GM20000 (cell line): ENCODE measurements at regions not wholly inside any gene's neighbourhood (a gene's known extent, or its start where the extent isn't known, plus 50 kb on each side); places are given as distances from the start of the nearest gene placed in this dataset.

ENCODE experiments used
- DNase-seq: peaks from one replicate; pipeline ENCODE4 v3.0.0; 2012; ENCODE audit warnings: low spot score
- TF ChIP-seq, protein P1 (sequence below): IDR thresholded peaks from 2 replicates; pipeline ENCODE4 v1.5.1; 2012; ENCODE audit warnings: mild to moderate bottlenecking, control low read depth; ENCODE audit errors: extremely low read depth, missing control alignments

DNA sequence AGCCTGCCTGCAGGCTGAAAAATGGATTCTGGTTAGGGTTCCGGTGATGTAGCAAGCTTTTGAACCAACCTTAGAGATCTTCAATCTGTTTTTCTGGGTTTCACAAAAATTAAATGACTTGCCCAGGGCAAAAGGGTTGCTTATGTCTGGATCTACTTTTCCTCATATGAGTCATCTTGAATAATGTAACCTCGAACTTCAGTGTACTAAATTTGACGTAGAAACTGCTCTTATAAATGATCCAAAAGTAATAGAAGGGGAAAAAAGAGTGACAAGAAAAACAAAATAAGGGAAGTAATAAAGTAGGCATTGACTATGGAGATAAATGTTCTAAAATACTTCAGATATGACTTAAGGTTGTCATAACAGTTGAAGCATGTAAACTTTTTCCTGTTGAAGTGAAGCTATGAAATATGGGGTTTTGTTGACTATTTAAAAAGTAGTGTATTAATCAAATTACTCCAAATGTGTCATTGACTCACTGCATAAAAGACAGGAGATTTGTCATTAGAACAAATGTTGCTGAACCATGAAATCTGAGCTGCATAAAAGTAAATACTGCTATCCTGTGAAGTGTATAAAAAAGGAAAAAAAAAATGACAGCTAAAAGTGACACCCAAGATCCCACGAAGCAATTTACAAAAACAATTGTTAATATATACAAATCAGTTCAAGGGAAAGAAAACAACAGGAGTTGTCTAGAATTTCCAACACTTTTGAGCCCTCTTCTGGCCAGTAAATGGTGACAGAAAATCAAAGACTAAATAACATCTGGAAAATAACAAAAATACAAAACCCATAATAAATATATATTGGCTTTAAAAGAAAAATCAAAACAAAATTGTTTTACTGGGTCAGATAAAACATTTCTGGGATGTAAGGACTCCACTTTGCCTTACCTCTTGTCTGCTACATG lies 103.6 kb upstream of the SERPINE2 start:
- no peak for DNase-seq
- TF ChIP-seq, protein P1, sequence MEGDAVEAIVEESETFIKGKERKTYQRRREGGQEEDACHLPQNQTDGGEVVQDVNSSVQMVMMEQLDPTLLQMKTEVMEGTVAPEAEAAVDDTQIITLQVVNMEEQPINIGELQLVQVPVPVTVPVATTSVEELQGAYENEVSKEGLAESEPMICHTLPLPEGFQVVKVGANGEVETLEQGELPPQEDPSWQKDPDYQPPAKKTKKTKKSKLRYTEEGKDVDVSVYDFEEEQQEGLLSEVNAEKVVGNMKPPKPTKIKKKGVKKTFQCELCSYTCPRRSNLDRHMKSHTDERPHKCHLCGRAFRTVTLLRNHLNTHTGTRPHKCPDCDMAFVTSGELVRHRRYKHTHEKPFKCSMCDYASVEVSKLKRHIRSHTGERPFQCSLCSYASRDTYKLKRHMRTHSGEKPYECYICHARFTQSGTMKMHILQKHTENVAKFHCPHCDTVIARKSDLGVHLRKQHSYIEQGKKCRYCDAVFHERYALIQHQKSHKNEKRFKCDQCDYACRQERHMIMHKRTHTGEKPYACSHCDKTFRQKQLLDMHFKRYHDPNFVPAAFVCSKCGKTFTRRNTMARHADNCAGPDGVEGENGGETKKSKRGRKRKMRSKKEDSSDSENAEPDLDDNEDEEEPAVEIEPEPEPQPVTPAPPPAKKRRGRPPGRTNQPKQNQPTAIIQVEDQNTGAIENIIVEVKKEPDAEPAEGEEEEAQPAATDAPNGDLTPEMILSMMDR, result no peak

DNA sequence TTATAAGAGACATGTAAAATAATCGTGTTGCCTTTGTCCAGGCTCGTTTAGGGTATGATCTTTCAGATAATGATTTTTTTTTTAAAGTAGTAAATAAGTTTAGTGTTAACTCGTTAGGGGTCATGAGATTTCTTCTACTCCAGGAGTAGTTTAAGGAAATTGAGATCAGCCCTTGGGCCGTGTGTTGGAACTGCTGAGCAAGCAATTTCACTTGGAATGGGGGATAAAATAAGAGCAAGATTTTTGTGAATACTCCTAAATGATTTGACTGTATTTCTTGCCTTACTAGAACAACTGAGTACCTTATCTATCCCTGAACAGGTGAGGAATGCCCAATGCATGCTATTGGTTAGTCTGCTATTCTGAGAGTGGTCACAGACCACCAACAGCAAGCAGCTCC lies 102.2 kb upstream of the SERPINE2 start:
- DNase-seq, result no peak
- TF ChIP-seq, protein P1, result no peak

DNA sequence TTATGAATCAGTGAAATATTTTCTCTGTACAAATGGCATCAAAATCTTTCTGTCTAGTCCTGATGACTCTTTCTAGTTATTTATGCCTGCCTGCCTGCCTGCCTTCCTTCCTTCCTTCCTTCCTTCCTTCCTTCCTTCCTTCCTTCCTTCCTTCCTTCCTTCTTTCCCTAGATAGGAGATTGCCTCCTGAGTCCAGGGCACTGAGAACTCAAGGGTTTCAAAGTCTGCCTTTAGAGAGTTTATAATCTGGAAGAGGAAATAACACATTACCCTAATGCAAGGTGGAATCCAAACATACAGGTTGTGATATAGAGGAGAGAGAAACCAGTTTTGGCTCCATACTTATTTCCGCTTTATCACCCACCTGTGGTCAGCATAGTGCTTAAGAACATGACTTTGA lies 98.1 kb upstream of the SERPINE2 start:
- DNase-seq, result no peak
- TF ChIP-seq, protein P1, result no peak

DNA sequence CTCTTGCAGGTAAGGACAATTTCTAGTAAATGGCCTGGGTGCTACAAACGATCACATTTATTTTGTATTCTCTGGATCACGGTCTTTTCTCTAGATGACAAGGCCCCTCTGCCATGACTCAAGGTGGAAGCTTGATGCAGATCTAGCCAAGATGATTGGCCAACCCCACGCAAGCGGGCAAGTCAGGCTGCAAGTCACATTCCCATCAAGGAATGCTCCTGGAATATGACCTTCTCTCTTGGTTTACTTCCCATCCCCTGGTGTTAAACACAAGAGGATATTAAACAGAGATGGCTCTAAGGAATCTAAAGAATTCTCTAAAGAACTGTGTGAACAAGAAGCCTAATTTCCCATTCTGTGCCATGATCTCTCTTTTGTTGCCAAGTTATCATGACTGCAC lies 97.3 kb upstream of the SERPINE2 start:
- TF ChIP-seq, protein P1, result no peak

DNA sequence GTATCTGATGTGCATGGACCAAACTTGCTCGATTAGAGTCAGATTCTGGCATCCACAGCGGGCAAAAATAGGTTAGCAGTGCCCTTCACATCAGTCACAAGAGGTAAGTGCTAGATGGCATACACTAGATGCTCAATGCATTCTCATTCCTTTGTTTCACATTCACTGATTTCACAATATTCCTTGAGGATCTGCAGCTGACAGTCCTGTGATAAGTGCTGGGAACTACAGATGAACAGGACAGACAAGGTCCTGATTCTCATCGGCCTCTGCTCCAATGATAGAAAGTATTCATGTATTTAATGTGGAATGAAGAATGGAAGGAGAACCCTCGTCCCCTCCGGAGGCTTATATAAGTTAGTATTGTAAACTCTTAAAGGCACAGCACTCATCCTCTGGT lies 96.8 kb upstream of the SERPINE2 start:
- TF ChIP-seq, protein P1, result no peak
- DNase-seq, result no peak

More for the DNA sequence above, 97.3 kb upstream of the SERPINE2 start:
- no peak for DNase-seq

DNA sequence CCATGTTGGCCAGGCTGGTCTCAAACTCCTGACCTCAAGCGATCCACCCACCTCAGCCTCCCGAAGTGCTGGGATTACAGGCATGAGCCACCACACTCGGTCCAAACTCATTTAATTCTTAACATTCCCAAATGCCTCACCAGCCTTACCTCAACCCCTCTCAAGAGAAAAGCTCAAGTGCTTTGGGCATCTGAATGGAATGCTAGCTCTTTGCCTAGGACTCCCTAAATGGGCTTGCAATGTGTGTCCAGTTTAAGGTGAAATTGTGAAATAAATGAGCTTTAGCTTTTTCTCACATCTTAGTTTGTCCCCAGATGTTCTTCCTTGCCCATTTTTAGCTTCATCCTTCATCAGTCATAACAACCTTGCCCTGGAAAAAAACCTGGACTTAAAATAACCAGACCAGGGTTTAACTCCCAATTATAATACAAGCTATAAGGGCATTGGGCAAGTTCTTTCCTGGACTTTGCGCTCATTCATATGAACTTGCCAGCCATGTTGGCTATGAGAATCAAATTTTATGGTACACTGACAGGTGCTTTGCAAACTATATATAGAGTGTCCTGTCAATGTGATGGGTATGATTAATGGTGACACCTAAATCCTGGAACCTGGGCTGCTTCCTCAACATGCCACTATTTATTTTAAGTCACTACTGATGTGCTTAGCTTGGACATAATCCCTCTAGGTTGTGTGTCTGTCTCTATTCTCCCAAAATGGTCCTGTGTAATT lies 95.1 kb upstream of the SERPINE2 start:
- TF ChIP-seq, protein P1, result no peak
- no peak for DNase-seq

DNA sequence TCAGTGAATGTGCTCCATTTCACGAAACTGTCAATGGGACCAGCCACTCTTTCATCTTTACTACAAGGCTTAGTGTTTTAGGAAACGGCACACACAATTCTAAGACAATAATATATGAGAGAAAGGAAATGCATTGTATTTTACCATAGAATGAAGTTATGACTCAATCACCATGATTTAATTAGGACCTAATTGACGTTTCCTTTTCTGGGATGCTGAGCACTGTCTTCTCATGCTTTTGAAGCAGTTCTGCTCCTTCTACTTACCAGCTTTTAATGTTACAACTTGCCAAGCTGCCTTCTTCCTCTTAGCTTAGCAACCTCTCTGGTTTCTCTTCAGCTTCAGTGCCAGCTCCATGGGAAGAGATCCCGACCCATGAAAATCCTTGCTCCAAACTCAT lies 94.3 kb upstream of the SERPINE2 start:
- DNase-seq, result no peak

More for the DNA sequence above, 94.3 kb upstream of the SERPINE2 start:
- TF ChIP-seq, protein P1, result no peak
